GM21825 (cell line): ENCODE measurements at regions not wholly inside any gene's neighbourhood (a gene's known extent, or its start where the extent isn't known, plus 50 kb on each side); places are given as distances from the start of the nearest gene placed in this dataset.
"Not testable (repeated sequence)": the region's sequence is repeated elsewhere in the genome, so short reads cannot be mapped to it uniquely, and the experiment has no call there.

Experiments
- ATAC-seq: cut with Tn5 transposase; IDR thresholded peaks from one replicate; pipeline ENCODE4 v1.9.1; 2021; ENCODE audit warnings: mild to moderate bottlenecking, moderate library complexity; ENCODE audit not compliant: unreplicated experiment

DNA sequence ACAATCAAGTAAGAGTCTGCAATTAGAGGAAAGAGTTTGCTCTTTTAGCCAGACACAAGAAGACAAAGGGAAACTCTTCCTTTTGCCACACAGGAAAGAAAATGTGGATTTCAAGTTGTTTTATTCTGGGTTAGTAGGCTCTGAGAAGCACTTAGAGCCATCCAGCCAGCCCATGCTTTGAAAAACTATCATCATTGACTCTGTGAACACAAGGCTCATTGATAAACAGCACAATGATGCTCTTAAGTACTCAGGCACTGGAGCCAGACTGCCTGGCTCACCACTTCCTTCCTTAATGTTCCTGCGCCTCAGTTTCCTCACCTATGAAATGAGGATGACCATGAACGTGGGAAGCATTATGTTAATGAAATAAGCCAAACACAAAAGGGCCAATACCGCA lies 150.2 kb upstream of the EEA1 start:
- ATAC-seq: no peak

GRCh38 chr12:93079976-93080375 lies 150.9 kb upstream of the EEA1 start:
- no peak for ATAC-seq

- ATAC-seq: no peak
Observed at GRCh38 chr12:93080452-93080851, 151.4 kb upstream of the EEA1 start.

DNA sequence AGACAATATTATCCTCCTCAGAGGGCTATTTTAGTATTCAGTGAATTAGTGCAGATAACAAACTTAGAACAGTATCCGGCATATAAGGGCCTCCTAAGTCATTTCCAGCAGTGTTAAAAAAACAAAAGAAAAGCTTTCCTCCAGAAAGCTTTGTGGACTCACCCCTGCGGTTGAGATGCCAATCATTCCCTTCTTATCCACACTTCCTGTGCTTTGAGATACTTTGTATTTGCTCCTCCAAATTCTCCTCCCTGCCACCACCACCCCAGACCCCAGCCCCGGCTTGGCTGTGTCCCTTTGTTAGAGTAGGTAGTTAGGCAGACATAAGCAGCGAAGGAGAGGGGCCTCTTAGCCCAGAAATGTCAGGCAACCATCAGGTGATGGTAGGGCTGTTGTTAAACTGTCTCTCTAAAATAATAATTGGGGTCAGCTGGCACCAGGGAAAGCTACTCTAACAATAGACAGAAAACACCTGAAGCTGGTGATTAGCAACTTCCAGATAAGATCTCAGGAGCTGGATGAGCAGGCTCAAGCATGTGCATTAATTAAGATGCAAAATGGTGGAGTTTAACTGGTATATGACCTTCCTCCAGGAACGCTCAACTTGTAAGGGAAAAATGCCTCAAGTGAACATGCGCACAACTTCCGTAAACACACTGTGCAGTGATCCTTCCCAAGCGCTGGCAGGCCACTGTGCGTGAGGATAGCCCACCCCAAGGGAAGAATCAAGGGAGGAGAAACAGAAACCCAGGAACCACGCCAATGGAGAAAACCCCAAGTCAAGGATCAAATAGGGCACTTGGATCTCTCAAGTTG lies 152.1 kb upstream of the EEA1 start:
- ATAC-seq: no peak

- ATAC-seq: no peak
Observed at GRCh38 chr12:93081810-93082165, 152.7 kb upstream of the EEA1 start.

GRCh38 chr12:93085383-93086287 lies 156.5 kb upstream of the EEA1 start:
- no peak for ATAC-seq

GRCh38 chr12:93086288-93086727 lies 157.2 kb upstream of the EEA1 start:
- no peak for ATAC-seq

- no peak for ATAC-seq
Observed at GRCh38 chr12:93087840-93088610, 158.9 kb upstream of the EEA1 start.

DNA sequence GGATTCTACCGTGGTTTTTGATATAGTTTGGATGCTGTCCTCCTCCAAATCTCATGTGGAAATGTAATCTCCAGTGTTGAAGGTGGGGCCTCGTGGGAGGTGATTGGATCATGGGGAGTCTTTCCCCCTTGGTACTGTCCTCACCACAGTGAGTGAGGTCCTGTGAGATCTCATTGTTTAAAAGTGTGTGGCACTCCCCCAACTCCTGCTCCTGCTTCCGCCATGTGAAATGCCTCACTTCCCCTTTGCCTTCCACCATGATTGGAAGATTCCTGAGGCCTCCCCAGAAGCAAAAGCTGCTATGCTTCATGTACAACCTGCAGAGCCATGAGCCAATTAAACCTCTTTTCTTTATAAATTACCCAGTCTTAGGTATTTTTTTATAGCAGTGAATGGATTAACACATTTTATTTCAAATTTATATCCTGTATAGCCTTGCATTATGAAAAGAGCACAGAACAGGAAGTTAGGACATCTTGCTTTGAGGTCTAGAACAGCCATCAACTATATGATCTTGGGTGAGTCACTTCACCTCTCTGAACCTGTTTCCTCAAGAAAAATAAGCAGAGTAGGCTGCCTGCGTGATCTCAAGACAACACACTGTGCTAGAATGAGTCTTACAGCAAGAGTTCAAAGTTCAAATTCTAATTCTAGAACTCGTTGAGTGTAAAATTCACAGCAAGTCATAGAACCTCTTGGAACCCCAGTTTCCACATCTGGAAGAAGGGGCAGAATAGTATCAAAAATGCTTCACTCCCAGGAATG lies 160.9 kb upstream of the EEA1 start:
- ATAC-seq: no peak

GRCh38 chr12:93090731-93091172 lies 161.7 kb upstream of the EEA1 start:
- no peak for ATAC-seq

DNA sequence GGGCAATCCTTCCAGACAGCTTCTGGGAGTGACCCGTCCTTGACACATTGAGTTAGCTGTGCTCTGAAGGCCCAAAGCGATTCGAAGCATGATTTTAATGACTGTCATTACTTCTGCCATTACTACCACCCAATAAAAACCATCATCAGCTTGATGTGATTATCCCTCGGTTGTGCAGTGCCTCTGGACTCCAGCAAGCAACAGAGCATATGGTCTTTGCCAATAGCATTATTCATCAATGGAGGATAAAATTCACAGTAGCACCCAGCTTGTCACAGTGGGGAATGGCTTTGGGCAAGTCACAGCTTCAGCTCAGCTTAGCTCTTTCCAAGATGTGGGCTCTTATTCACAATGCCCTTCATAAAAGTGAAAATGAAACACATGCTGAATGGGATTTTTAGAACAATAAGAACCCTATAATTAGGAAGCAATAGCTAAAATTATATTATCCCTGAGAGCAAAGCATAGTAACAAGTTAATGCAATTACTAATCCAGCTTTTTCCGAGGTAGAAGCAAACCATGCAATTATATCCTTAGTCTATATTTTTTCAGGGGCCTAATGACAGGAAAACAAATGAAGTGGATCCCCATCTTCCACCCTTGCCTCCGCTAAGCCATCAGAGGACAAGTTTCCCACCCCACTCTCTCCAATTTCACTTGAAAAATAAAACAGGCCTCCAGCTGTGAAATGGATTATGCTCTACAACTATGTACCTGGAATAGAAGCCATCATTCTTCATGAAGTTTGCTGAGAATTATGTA lies 163.0 kb upstream of the EEA1 start:
- no peak for ATAC-seq

GRCh38 chr12:93092649-93092945 lies 163.5 kb upstream of the EEA1 start:
- no peak for ATAC-seq

- ATAC-seq: no peak
Observed at GRCh38 chr12:93093243-93093642, 164.1 kb upstream of the EEA1 start.

DNA sequence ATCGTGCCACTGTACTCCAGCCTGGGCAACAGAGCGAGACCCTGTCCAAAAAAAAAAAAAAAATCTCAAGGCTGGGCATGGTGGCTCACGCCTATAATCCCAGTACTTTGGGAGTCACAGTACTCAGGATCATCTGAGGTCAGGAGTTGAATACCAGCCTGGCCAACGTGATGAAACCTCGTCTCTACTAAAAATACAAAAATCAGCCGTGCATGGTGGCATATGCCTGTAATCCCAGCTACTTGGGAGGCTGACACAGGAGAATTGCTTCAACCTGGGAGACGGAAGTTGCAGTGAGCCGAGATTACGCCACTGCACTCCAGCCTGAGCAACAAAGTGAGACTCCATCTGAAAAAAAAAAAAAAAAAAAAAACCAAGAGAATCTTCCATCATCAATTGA lies 165.1 kb upstream of the EEA1 start:
- ATAC-seq: not testable (repeated sequence)

GRCh38 chr12:93094988-93095737 lies 166.1 kb upstream of the EEA1 start:
- peak; percentile 86 for ATAC-seq

- no peak for ATAC-seq
Observed at GRCh38 chr12:93097417-93097816, 168.3 kb upstream of the EEA1 start.

DNA sequence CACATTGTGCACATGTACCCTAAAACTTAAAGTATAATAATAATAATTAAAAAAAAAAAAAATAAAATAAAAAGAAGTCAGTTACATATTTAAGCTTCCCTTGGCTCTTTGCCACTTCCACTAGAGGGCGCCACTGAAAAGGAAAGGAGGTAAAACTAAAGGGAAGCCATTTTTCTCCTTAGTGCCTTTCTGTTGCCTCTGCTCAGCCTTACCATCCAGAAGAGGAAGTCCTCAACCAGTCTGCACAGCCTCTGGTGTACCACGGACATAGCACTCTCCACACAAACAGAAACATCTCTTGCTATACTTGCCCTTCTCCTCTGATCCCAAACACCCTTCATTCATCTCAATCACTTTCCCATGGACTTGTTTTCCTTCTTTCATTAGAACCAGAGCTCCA lies 169.0 kb upstream of the EEA1 start:
- no peak for ATAC-seq

- no peak for ATAC-seq
Observed at GRCh38 chr12:93099792-93100191, 170.7 kb upstream of the EEA1 start.

DNA sequence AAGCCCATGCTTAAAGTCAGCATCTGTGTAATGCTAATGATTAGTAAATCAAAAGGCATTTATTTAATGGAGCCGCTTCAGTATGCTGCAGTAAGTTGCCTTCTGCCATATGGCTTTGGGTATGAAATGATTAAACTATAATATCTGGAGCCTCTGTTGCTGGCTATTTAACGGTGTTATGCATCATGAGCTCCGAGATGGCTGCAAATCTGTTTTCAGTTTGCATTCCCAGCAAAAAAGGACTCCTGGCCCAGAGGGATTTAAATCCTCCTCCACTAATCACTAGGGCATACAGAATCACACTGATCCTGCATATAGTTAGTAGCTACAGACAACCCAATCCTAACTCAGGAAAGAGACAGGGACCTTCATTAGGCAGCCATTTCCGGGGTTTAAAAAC lies 171.5 kb upstream of the EEA1 start:
- ATAC-seq: no peak
